Stimulated activated CD8-positive, alpha-beta memory T cell treated with anti-CD3 and anti-CD28 coated beads, Interleukin-15, amount 100 ng/mL, for 1 hour (primary cell): ENCODE measurements at regions not wholly inside any gene's neighbourhood (a gene's known extent, or its start where the extent isn't known, plus 50 kb on each side); places are given as distances from the start of the nearest gene placed in this dataset.
A peak's percentile ranks its signal among the peaks of the same experiment; 100 is the strongest.
"Not testable (repeated sequence)": the region's sequence is repeated elsewhere in the genome, so short reads cannot be mapped to it uniquely, and the experiment has no call there.

ENCODE experiments used
- DNase-seq: peaks from one replicate; pipeline ENCODE4 v3.0.0-alpha.2; 2020; ENCODE audit warnings: low read depth

GRCh38 chr6:3962291-3963280 lies 113.4 kb downstream of the FAM50B start:
- DNase-seq = no peak

DNA sequence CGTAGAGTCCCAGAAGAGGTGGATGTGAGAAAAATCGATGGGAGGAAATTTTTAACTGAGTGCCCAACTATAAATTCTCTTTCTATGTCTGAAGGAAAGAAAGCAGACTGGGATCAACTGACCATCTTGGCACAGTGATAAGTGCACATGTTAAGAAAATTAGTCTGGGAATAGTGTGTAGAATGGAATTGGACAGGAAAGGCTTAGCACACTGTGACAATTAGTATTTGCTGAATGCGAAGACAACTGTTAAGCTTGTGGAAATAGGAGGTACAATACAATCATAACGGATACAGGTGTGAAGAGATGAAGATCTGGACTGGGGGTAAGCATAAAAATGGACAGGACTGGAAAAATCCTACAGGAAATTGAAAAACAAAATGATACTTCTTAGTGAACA lies 114.3 kb downstream of the FAM50B start:
- no peak for DNase-seq

DNA sequence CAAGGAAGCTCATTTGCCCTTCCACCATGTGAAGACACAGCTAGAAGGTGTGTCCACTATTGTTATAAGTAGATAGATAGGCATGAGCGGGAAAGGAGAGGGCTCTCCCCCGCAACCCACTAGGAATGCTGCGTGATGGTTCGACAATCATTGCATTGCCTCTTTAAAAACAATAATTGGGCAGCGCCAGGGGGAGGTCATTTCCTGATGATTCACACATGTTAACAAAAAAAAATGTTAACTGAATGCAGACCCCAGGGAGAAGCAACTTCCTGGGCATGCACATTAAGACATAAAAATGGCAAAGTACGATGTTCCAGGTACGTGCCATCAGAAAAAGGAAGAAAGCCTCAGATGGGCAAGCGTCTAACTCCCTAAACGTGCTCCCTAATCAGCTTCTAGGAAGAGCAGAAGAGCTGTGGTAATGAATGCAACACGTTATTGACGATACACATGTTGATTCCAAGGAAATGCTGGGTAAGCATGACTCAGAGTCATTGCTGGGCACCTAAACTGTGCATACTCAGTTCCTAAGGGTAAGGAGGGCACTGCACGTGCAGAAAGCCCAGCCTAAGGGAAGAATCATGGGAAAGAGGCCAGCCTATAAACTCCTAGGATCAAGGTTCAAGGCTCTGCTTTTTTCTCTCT lies 113.7 kb downstream of the FAM217A start:
- no peak for DNase-seq

GRCh38 chr6:3966426-3966825 lies 112.5 kb downstream of the FAM217A start:
- DNase-seq = no peak

DNA sequence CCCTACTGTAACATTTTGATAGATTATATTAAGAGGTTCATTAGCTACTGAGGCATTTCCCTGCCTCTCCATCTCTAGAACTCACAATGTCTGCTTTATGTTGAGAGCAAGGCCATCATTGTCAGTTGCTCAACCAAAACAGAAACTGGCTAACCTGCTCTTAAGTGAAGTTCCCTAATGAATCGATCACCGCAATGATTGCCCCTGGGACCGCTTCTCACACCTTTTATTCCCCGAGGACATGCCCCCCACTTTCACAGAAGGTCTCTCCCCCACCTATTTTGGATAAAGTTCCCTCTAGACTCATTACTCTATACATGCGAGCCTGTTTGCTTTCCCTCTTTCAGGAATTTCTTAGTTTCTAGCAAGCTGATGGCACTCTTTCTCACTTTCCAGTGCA lies 108.8 kb downstream of the FAM217A start:
- no peak for DNase-seq

DNA sequence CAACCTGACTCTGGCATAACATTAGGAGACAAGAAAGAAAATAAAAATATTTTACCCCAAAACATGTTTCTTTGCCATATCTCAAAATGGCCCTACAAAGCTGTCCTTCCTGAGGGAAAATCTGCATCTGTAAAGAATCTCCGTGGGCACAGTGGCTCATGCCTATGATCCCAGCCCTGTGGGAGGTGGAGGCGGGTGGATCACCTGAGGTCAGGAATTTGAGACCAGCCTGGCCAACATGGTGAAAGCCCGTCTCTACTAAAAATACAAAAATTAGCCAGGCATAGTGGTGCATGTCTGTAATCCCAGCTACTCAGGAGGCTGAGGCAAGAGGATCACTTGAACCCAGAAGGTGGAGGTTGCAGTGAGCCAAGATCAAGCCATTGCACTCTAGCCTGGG lies 105.8 kb downstream of the FAM217A start:
- not testable (repeated sequence) for DNase-seq

DNA sequence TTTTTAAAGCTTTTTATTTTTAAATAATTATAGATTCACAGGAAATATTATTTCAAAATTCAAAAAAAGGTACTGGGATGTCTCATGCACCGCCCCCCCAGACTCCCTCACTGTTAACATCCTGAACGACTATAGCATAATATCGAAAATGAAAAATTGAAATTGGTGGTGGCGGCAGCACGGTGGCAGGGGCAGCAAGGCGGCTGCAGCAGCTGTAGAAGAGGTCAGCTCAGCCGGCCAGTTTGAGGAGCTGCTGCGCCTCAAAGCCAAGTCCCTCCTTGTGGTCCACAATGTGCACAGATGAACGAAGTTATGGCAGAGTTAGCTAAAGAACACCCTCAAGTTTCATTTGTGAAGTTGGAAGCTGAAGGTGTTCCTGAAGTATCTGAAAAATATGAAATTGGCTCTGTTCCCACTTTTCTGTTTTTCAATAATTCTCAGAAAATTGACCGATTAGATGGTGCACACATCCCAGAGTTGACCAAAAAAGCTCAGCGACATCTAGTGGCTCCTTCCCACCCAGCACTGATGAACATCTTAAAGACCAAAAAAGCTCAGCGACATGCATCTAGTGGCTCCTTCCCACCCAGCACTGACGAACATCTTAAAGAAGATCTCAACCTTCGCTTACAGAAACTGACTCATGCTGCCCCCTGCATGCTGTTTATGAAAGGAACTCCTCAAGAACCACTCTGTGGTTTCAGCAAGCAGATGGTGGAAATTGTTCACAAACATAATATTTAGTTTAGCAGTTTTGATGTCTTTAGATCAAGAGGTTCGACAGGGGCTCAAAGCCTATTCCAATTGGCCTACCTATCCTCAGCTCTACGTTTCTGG lies 100.8 kb downstream of the FAM217A start:
- DNase-seq = peak; percentile 12

DNA sequence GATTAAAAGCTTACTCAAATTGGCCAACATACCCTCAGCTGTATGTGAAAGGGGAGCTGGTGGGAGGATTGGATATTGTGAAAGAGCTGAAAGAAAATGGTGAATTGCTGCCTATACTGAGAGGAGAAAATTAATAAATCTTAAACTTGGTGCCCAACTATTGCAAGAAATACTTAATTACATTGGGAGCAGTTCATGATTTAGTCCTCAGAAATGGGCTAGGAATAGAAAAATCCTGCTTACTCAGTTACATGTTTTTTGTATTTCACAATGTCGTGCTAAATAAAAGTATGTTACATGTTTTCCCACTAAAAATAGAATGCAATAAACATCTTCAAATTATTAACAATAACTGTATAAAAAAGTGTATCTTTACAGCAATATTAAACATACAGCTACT lies 100.0 kb downstream of the FAM217A start:
- DNase-seq = not testable (repeated sequence)

DNA sequence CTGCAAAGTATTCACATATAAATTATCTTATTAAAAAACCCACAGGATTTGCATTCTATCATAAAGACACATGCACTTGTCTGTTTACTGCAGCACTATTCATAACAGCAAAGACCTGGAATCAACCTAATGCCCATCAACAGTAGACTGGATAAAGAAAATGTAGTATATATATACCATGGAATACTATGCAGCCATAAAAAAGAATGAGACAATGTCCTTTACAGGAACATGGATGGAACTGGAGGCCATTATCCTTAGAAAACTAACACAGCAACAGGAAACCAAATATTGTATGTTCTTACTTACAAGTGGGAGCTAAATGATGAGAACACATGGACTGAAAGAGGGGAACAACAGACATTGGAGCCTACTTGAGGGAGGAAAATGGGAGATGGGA lies 97.0 kb downstream of the FAM217A start:
- no peak for DNase-seq

GRCh38 chr6:3983778-3984177 lies 95.2 kb downstream of the FAM217A start:
- no peak for DNase-seq

- DNase-seq = no peak
Measured at GRCh38 chr6:3984494-3984893, 94.4 kb downstream of the FAM217A start.

DNA sequence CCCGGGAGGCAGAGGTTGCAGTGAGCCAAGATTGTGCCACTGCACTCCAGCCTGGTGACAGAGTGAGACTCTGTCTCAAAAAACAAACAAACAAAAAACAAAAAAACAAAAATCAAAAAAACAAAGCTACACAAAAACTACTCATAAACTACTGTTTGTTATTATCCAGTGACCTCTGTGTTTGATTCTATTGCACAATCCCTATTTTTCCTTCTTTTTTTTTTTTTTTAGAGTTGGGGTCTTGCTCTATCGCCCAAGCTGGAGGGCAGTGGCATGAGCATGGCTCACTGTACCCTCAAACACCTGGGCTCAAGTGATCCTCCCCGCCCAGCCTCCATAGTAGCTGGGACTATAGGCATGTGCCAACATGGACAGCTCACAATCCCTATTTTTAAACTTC lies 92.7 kb downstream of the FAM217A start:
- DNase-seq = no peak

DNA sequence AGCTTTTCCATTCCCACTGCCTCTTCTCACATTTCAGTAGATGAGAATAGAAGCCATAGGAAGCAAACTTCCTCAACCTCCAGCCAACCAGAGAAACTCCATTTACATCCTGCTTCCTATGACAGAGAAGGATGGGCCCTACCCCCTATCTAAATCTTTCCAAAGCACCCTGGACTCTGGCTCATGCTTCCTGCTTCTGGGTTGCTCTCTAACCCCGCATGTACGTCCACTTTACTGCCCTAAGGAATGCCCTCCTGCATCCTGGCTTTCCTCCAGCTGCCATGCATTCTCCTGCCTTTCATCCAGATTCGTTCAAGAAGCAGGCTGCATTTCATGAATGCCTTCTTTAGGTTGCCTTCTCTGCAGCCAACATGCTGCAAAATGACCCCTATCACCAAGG lies 91.9 kb downstream of the FAM217A start:
- no peak for DNase-seq

GRCh38 chr6:3987576-3987975 lies 91.4 kb downstream of the FAM217A start:
- no peak for DNase-seq

DNA sequence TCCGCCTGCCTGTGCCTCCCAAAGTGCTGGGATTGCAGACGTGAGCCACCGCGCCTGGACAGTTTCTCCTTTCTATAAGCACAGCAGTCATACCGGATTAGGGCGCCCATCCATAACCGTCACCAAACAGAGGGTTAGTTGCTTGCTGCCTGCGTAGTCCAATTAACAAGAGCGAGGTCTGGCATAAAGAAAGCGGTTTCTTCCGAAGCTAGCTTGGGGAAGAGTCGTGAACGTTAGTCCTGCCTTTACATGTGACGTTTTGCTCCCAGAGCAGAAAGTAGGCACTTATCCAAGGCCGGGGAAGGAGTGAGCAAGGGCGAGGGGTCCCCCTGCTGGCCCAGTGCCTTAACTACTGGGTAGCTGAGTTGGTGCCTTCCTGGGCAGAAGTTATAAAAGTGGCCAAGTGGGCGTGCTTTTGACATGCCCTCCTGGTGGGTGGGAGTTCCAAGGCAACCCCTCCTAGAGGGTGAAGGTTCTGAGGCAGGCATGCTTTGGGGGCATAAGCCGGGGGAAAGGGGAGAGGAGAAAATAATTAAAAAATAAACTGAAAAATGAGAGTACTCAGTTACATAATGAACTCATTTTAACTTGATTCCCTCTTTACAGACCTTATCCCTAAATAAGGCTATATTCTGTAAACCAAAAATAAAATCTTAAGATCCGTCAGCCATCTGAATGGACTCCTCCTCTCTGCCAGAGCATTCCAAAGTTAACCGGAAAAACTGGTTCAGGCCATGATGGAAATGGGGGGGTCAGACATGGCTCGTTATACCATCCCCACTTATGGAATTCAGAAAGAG lies 88.0 kb downstream of the FAM217A start:
- DNase-seq = peak; percentile 47

DNA sequence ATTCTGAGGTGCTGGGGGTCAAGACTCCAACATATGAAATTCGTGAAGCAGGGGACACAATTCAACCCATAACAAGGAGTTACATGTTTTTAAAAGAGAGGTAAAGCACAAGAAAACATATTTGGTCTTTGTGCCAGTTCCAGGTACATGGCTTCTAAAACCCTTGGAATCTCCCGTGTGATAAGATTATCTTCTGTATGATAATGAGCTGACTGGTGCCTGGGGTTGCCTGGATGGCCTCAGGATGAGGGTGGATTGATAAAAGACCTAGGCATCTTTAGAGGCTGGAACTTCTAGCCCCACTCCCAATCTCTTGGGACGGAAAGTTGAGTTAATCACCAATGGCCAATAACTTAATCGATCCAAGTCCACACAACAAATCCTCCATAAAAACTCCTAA lies 87.0 kb downstream of the FAM217A start:
- DNase-seq = no peak

- DNase-seq = no peak
Measured at GRCh38 chr6:3996349-3996748, 82.6 kb downstream of the FAM217A start.

- no peak for DNase-seq
Measured at GRCh38 chr6:3997177-3997770, 81.7 kb downstream of the FAM217A start.

GRCh38 chr6:3999800-4000661 lies 78.9 kb downstream of the FAM217A start:
- DNase-seq = no peak

DNA sequence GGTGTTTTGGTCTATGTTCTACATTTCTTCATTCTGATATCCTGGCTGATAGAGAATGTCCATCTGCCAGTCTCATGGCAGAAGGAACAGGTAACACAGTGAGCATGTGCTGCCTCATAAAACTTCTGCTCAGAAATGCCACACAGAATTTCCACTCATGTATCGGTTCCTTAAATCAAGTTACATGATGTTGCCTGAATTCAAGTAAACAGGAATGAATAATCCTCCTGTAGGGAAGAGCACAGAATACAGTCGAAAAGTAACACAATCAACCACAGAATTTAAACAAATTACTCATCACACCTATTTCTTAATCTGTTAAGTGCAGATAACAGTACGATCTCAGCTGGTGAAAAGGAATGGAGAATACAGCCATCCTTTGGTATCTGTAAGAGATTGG lies 74.7 kb downstream of the FAM217A start:
- DNase-seq = no peak
